B cell (primary cell): ENCODE measurements at regions not wholly inside any gene's neighbourhood (a gene's known extent, or its start where the extent isn't known, plus 50 kb on each side); places are given as distances from the start of the nearest gene placed in this dataset.

Experiments
- CTCF ChIP-seq: fragments of 200-600 bp; IDR thresholded peaks from one replicate; pipeline ENCODE4 v1.8.0; 2022; ENCODE audit warnings: antibody characterized with exemption, mild to moderate bottlenecking
- EZH2 ChIP-seq: IDR thresholded peaks from 2 replicates; pipeline ENCODE4 v1.6.1; 2012; ENCODE audit warnings: borderline replicate concordance, low read depth, mild to moderate bottlenecking, moderate library complexity, low read length; ENCODE audit not compliant: insufficient read depth, poor library complexity, severe bottlenecking

- no peak for TF ChIP-seq CTCF
- TF ChIP-seq EZH2, result no peak
Measured at GRCh38 chr2:234701841-234702240, 205.0 kb upstream of the ARL4C start.
